MM.1S (cell line): ENCODE measurements at regions not wholly inside any gene's neighbourhood (a gene's known extent, or its start where the extent isn't known, plus 50 kb on each side); places are given as distances from the start of the nearest gene placed in this dataset.

Source experiments
- EZH2 ChIP-seq: fragments of 300-600 bp; sonication (generic); optimal IDR thresholded peaks from 2 replicates; pipeline ENCODE3; 2017; ENCODE audit warnings: low read depth, mild to moderate bottlenecking, antibody characterized with exemption, low read length, mixed read lengths
- TF ChIP-seq, protein P1 (sequence below): fragments of 300-600 bp; sonication (generic); IDR thresholded peaks from 2 replicates; pipeline ENCODE4 v1.5.1; 2016; ENCODE audit warnings: antibody characterized with exemption, low read length, mixed read lengths

DNA sequence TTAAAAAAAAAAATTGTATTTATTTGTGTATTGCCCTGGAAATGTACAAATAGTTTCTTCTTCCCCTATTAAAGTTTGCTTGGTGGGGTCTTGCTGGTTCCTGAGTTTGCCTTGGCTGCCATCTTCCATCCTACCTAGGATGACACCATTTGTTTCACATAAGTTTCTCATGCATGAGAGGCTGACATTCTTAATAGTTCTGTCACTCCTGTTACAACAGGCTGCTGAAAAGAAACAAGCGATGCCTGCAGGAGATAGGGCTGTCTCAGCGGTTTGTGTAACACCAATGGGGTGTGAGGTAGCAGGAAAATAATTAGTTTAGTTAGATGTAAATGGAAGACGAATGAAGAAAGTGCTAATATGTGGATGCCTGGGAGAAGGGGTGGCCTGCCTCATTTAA lies 1000.9 kb upstream of the RBFOX1 start:
- TF ChIP-seq, protein P1, sequence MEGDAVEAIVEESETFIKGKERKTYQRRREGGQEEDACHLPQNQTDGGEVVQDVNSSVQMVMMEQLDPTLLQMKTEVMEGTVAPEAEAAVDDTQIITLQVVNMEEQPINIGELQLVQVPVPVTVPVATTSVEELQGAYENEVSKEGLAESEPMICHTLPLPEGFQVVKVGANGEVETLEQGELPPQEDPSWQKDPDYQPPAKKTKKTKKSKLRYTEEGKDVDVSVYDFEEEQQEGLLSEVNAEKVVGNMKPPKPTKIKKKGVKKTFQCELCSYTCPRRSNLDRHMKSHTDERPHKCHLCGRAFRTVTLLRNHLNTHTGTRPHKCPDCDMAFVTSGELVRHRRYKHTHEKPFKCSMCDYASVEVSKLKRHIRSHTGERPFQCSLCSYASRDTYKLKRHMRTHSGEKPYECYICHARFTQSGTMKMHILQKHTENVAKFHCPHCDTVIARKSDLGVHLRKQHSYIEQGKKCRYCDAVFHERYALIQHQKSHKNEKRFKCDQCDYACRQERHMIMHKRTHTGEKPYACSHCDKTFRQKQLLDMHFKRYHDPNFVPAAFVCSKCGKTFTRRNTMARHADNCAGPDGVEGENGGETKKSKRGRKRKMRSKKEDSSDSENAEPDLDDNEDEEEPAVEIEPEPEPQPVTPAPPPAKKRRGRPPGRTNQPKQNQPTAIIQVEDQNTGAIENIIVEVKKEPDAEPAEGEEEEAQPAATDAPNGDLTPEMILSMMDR: no peak
- TF ChIP-seq EZH2: no peak
